ENCODE measurements at regions not wholly inside any gene's neighbourhood (a gene's known extent, or its start where the extent isn't known, plus 50 kb on each side); places are given as distances from the start of the nearest gene placed in this dataset.

GRCh38 chr15:93940226-93940625, 291.1 kb upstream of the MCTP2 start:
- TF ChIP-seq POLR2A (IDR thresholded peaks at IDR 0.05) (no peak), CTCF (IDR thresholded peaks at IDR 0.05) (no peak)
